WTC11 (cell line): ENCODE measurements at regions not wholly inside any gene's neighbourhood (a gene's known extent, or its start where the extent isn't known, plus 50 kb on each side); places are given as distances from the start of the nearest gene placed in this dataset.

Experiments used
- ATAC-seq: fragments of 200-7000 bp; cut with Tn5 transposase; 2 replicates; pipeline ENCODE4 v1.10.0; 2021; ENCODE audit warnings: mild to moderate bottlenecking, moderate library complexity
- CTCF ChIA-PET: fragments of 300-600 bp; sonication (Branson Sonifier 250); formaldehyde crosslinking; loops from one replicate; lab custom pipeline; 2021; ENCODE audit warnings: antibody characterized with exemption; lab: Charles Lee
- POLR2A ChIA-PET: fragments of 350-600 bp; sonication (Branson Sonifier 250); formaldehyde crosslinking; loops from one replicate; lab custom pipeline; 2021; ENCODE audit warnings: antibody characterized with exemption; lab: Charles Lee
- DNase-seq: peaks from one replicate; pipeline ENCODE4 v3.0.0; 2021; ENCODE audit warnings: low spot score
- H3K27ac Mint-ChIP-seq: 2 replicates; pipeline ENCODE4 v1.8.0; 2021; ENCODE audit warnings: mixed read lengths
- H3K27me3 Mint-ChIP-seq: 2 replicates; pipeline ENCODE4 v1.8.0; 2021; ENCODE audit warnings: low read depth, mild to moderate bottlenecking, moderate library complexity, mixed read lengths
- H3K36me3 Mint-ChIP-seq: 2 replicates; pipeline ENCODE4 v1.8.0; 2021; ENCODE audit warnings: mixed read lengths
- H3K4me1 Mint-ChIP-seq: 2 replicates; pipeline ENCODE4 v1.8.0; 2022; ENCODE audit warnings: mixed read lengths
- H3K4me3 Mint-ChIP-seq: 2 replicates; pipeline ENCODE4 v1.8.0; 2021; ENCODE audit warnings: mild to moderate bottlenecking, moderate library complexity, mixed read lengths
- H3K9me3 Mint-ChIP-seq: 2 replicates; pipeline ENCODE4 v1.8.0; 2021; ENCODE audit warnings: mixed read lengths
- AR ChIP-seq: fragments of 250-450 bp; sonication (Bioruptor Pico); IDR thresholded peaks from 2 replicates; pipeline ENCODE4 v1.9.0; 2021; ENCODE audit warnings: mild to moderate bottlenecking
- ATF1 ChIP-seq: sonication (generic); formaldehyde crosslinking; IDR thresholded peaks from 2 replicates; pipeline ENCODE4 v1.8.1; 2023; ENCODE audit warnings: mild to moderate bottlenecking, moderate library complexity, missing genetic modification reagents
- CDX4 ChIP-seq: fragments of 250-450 bp; sonication (Bioruptor Pico); IDR thresholded peaks from 2 replicates; pipeline ENCODE4 v1.9.0; 2021; ENCODE audit warnings: moderate library complexity, mild to moderate bottlenecking, inconsistent platforms, borderline replicate concordance
- CREM ChIP-seq: sonication (generic); formaldehyde crosslinking; IDR thresholded peaks from 2 replicates; pipeline ENCODE4 v1.8.1; 2022; ENCODE audit warnings: mild to moderate bottlenecking, missing genetic modification reagents, moderate library complexity
- E2F1 ChIP-seq: sonication (generic); formaldehyde crosslinking; IDR thresholded peaks from 2 replicates; pipeline ENCODE4 v1.8.0; 2022; ENCODE audit warnings: mild to moderate bottlenecking, missing genetic modification reagents
- IRF1 ChIP-seq: sonication (generic); formaldehyde crosslinking; IDR thresholded peaks from 2 replicates; pipeline ENCODE4 v1.8.0; 2023; ENCODE audit warnings: missing genetic modification reagents
- JUN ChIP-seq: sonication (generic); formaldehyde crosslinking; IDR thresholded peaks from 2 replicates; pipeline ENCODE4 v1.8.0; 2023; ENCODE audit warnings: mild to moderate bottlenecking, missing genetic modification reagents
- NFYB ChIP-seq: sonication (generic); formaldehyde crosslinking; conservative IDR thresholded peaks from 2 replicates; pipeline ENCODE4 v1.8.0; 2022; ENCODE audit warnings: low read depth, missing genetic modification reagents
- RELA ChIP-seq: sonication (generic); formaldehyde crosslinking; IDR thresholded peaks from 2 replicates; pipeline ENCODE4 v1.8.1; 2022; ENCODE audit warnings: missing genetic modification reagents, mild to moderate bottlenecking, borderline replicate concordance
- SMAD3 ChIP-seq: sonication (generic); formaldehyde crosslinking; IDR thresholded peaks from 2 replicates; pipeline ENCODE4 v1.8.0; 2022; ENCODE audit warnings: missing genetic modification reagents, mild to moderate bottlenecking, borderline replicate concordance
- TCF7 ChIP-seq: sonication (generic); formaldehyde crosslinking; IDR thresholded peaks from 2 replicates; pipeline ENCODE4 v1.8.0; 2022; ENCODE audit warnings: mild to moderate bottlenecking, low read depth, missing genetic modification reagents, moderate library complexity
- TEAD1 ChIP-seq: sonication (generic); formaldehyde crosslinking; IDR thresholded peaks from 2 replicates; pipeline ENCODE4 v1.8.0; 2022; ENCODE audit warnings: mild to moderate bottlenecking, missing genetic modification reagents
- TP53 ChIP-seq: sonication (generic); formaldehyde crosslinking; IDR thresholded peaks from 2 replicates; pipeline ENCODE4 v1.8.1; 2023; ENCODE audit warnings: mild to moderate bottlenecking, missing genetic modification reagents
- ZNF263 ChIP-seq: sonication (generic); formaldehyde crosslinking; IDR thresholded peaks from 2 replicates; pipeline ENCODE4 v1.8.1; 2022; ENCODE audit warnings: low read depth, mild to moderate bottlenecking, moderate library complexity, missing genetic modification reagents
- ZNF317 ChIP-seq: sonication (generic); formaldehyde crosslinking; IDR thresholded peaks from 2 replicates; pipeline ENCODE4 v1.8.1; 2023; ENCODE audit warnings: low read depth, mild to moderate bottlenecking, moderate library complexity, missing genetic modification reagents, borderline replicate concordance
- TF ChIP-seq, protein P1 (sequence below): sonication (generic); formaldehyde crosslinking; IDR thresholded peaks from 2 replicates; pipeline ENCODE4 v1.8.1; 2022; ENCODE audit warnings: low read depth, mild to moderate bottlenecking, moderate library complexity, missing genetic modification reagents, borderline replicate concordance
- TF ChIP-seq, protein P2 (sequence below): sonication (generic); formaldehyde crosslinking; IDR thresholded peaks from 2 replicates; pipeline ENCODE4 v1.8.1; 2023; ENCODE audit warnings: mild to moderate bottlenecking, missing genetic modification reagents
- TF ChIP-seq, protein P3 (sequence below): fragments of 250-450 bp; sonication (Bioruptor Pico); IDR thresholded peaks from 2 replicates; pipeline ENCODE4 v1.9.0; 2021; ENCODE audit warnings: mild to moderate bottlenecking
- TF ChIP-seq, protein P4 (sequence below): sonication (generic); formaldehyde crosslinking; IDR thresholded peaks from 2 replicates; pipeline ENCODE4 v1.8.0; 2023; ENCODE audit warnings: mild to moderate bottlenecking, missing genetic modification reagents

- no peaks in the 10 kb centered on the region; the same call in 1 of the 2 replicates for H3K27me3 Mint-ChIP-seq
- peaks cover 15% of the 10 kb centered on the region for H3K9me3 Mint-ChIP-seq
- H3K36me3 Mint-ChIP-seq = peaks cover 2% of the 10 kb centered on the region; the same call in 1 of the 2 replicates
- CTCF ChIA-PET = no interaction called here
- TF ChIP-seq IRF1 (CRISPR knock-in tag) (no peak), CREM (no peak), ATF1 (CRISPR knock-in tag) (no peak), E2F1 (CRISPR knock-in tag) (no peak), NFYB (CRISPR knock-in tag) (no peak), JUN (no peak), AR (CRISPR knock-in tag) (no peak), CDX4 (CRISPR knock-in tag) (no peak), TEAD1 (CRISPR knock-in tag) (no peak), ZNF263 (CRISPR knock-in tag) (no peak), RELA (CRISPR knock-in tag) (no peak), TP53 (CRISPR knock-in tag) (no peak), SMAD3 (CRISPR knock-in tag) (no peak), ZNF317 (CRISPR knock-in tag) (no peak), TCF7 (CRISPR knock-in tag) (no peak)
- TF ChIP-seq, protein P1, sequence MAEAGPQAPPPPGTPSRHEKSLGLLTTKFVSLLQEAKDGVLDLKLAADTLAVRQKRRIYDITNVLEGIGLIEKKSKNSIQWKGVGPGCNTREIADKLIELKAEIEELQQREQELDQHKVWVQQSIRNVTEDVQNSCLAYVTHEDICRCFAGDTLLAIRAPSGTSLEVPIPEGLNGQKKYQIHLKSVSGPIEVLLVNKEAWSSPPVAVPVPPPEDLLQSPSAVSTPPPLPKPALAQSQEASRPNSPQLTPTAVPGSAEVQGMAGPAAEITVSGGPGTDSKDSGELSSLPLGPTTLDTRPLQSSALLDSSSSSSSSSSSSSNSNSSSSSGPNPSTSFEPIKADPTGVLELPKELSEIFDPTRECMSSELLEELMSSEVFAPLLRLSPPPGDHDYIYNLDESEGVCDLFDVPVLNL (CRISPR knock-in tag) = no peak
- TF ChIP-seq, protein P2, sequence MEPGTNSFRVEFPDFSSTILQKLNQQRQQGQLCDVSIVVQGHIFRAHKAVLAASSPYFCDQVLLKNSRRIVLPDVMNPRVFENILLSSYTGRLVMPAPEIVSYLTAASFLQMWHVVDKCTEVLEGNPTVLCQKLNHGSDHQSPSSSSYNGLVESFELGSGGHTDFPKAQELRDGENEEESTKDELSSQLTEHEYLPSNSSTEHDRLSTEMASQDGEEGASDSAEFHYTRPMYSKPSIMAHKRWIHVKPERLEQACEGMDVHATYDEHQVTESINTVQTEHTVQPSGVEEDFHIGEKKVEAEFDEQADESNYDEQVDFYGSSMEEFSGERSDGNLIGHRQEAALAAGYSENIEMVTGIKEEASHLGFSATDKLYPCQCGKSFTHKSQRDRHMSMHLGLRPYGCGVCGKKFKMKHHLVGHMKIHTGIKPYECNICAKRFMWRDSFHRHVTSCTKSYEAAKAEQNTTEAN (CRISPR knock-in tag) = no peak
- TF ChIP-seq, protein P3, sequence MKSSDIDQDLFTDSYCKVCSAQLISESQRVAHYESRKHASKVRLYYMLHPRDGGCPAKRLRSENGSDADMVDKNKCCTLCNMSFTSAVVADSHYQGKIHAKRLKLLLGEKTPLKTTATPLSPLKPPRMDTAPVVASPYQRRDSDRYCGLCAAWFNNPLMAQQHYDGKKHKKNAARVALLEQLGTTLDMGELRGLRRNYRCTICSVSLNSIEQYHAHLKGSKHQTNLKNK (CRISPR knock-in tag) = no peak
- TF ChIP-seq, protein P4, sequence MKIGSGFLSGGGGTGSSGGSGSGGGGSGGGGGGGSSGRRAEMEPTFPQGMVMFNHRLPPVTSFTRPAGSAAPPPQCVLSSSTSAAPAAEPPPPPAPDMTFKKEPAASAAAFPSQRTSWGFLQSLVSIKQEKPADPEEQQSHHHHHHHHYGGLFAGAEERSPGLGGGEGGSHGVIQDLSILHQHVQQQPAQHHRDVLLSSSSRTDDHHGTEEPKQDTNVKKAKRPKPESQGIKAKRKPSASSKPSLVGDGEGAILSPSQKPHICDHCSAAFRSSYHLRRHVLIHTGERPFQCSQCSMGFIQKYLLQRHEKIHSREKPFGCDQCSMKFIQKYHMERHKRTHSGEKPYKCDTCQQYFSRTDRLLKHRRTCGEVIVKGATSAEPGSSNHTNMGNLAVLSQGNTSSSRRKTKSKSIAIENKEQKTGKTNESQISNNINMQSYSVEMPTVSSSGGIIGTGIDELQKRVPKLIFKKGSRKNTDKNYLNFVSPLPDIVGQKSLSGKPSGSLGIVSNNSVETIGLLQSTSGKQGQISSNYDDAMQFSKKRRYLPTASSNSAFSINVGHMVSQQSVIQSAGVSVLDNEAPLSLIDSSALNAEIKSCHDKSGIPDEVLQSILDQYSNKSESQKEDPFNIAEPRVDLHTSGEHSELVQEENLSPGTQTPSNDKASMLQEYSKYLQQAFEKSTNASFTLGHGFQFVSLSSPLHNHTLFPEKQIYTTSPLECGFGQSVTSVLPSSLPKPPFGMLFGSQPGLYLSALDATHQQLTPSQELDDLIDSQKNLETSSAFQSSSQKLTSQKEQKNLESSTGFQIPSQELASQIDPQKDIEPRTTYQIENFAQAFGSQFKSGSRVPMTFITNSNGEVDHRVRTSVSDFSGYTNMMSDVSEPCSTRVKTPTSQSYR (CRISPR knock-in tag) = no peak
- H3K27ac Mint-ChIP-seq = no peak overlapping the region
- ATAC-seq (no peak), DNase-seq (no peak)
- POLR2A ChIA-PET = no interaction called here
- no peaks in the 10 kb centered on the region for H3K4me1 Mint-ChIP-seq
- no peak overlapping the region for H3K4me3 Mint-ChIP-seq
Measured at GRCh38 chr22:47765757-47766156, 1003.3 kb downstream of the TBC1D22A start.
